IMR-90 (cell line): ENCODE measurements at regions not wholly inside any gene's neighbourhood (a gene's known extent, or its start where the extent isn't known, plus 50 kb on each side); places are given as distances from the start of the nearest gene placed in this dataset.

Experiments used
- CEBPB ChIP-seq: IDR thresholded peaks from 2 replicates; pipeline ENCODE4 v1.6.1; 2012; ENCODE audit warnings: low read depth, low read length, improper control_type of control experiment
- CHD1 ChIP-seq: IDR thresholded peaks from 2 replicates; pipeline ENCODE4 v1.6.1; 2012; ENCODE audit warnings: low read depth, low read length, improper control_type of control experiment
- FOS ChIP-seq: fragments of 150-350 bp; IDR thresholded peaks from 2 replicates; pipeline ENCODE4 v1.6.1; 2016; ENCODE audit warnings: low read depth, low read length
- MXI1 ChIP-seq: IDR thresholded peaks from 2 replicates; pipeline ENCODE4 v1.6.1; 2012; ENCODE audit warnings: low read depth, mild to moderate bottlenecking, low read length, moderate library complexity, borderline replicate concordance
- POLR2A ChIP-seq: IDR thresholded peaks from 2 replicates; pipeline ENCODE4 v1.6.1; 2012; ENCODE audit warnings: mild to moderate bottlenecking, low read depth, low read length
- RAD21 ChIP-seq: IDR thresholded peaks from 2 replicates; pipeline ENCODE4 v1.6.1; 2012; ENCODE audit warnings: low read length, improper control_type of control experiment
- RCOR1 ChIP-seq: IDR thresholded peaks from 2 replicates; pipeline ENCODE4 v1.6.1; 2012; ENCODE audit warnings: mild to moderate bottlenecking, low read length, improper control_type of control experiment; ENCODE audit not compliant: insufficient replicate concordance
- RFX5 ChIP-seq: IDR thresholded peaks from 2 replicates; pipeline ENCODE4 v1.8.0; 2012; ENCODE audit warnings: low read depth, mild to moderate bottlenecking, low read length, moderate library complexity
- SMC3 ChIP-seq: fragments of 150-350 bp; IDR thresholded peaks from 2 replicates; pipeline ENCODE4 v1.6.1; 2016; ENCODE audit warnings: low read depth, mild to moderate bottlenecking, antibody characterized with exemption, low read length, moderate library complexity
- TF ChIP-seq, protein P1 (sequence below): conservative IDR thresholded peaks from 2 replicates; pipeline ENCODE4 v1.5.1; 2012; ENCODE audit warnings: mild to moderate bottlenecking, low read depth, low read length, improper control_type of control experiment
- TF ChIP-seq, protein P2 (sequence below): fragments of 150-350 bp; IDR thresholded peaks from 2 replicates; pipeline ENCODE4 v1.6.1; 2016; ENCODE audit warnings: low read depth, mild to moderate bottlenecking, low read length, moderate library complexity, borderline replicate concordance
- TF ChIP-seq, protein P3 (sequence below): fragments of 150-350 bp; IDR thresholded peaks from 2 replicates; pipeline ENCODE4 v1.6.1; 2017; ENCODE audit warnings: mild to moderate bottlenecking, antibody characterized with exemption, low read length, low read depth

DNA sequence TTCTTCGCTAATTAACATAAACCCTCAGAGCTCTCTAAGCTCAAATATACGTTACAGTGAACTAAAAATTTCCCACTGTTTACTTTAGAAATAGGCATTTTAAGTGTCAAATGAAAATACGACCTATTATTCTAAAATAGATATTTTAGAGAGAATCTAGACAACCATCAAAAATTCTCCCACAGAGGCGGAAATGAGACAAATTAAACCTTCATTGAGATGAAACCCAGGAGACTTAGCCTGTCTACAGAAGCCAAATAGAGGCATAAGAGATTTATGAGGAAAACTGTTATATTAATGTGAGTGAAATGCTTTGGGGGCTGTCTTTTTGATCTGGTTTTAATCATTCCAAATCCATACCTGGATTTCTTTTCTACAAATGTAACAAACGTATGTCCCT, 232.0 kb upstream of the GRIA4 start:
- TF ChIP-seq, protein P1, sequence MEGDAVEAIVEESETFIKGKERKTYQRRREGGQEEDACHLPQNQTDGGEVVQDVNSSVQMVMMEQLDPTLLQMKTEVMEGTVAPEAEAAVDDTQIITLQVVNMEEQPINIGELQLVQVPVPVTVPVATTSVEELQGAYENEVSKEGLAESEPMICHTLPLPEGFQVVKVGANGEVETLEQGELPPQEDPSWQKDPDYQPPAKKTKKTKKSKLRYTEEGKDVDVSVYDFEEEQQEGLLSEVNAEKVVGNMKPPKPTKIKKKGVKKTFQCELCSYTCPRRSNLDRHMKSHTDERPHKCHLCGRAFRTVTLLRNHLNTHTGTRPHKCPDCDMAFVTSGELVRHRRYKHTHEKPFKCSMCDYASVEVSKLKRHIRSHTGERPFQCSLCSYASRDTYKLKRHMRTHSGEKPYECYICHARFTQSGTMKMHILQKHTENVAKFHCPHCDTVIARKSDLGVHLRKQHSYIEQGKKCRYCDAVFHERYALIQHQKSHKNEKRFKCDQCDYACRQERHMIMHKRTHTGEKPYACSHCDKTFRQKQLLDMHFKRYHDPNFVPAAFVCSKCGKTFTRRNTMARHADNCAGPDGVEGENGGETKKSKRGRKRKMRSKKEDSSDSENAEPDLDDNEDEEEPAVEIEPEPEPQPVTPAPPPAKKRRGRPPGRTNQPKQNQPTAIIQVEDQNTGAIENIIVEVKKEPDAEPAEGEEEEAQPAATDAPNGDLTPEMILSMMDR = no peak
- TF ChIP-seq RCOR1 (no peak), POLR2A (no peak), CEBPB (no peak), RAD21 (no peak), RFX5 (no peak), FOS (no peak), SMC3 (no peak), CHD1 (no peak), MXI1 (no peak)
- TF ChIP-seq, protein P2, sequence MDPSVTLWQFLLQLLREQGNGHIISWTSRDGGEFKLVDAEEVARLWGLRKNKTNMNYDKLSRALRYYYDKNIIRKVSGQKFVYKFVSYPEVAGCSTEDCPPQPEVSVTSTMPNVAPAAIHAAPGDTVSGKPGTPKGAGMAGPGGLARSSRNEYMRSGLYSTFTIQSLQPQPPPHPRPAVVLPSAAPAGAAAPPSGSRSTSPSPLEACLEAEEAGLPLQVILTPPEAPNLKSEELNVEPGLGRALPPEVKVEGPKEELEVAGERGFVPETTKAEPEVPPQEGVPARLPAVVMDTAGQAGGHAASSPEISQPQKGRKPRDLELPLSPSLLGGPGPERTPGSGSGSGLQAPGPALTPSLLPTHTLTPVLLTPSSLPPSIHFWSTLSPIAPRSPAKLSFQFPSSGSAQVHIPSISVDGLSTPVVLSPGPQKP = no peak
- TF ChIP-seq, protein P3, sequence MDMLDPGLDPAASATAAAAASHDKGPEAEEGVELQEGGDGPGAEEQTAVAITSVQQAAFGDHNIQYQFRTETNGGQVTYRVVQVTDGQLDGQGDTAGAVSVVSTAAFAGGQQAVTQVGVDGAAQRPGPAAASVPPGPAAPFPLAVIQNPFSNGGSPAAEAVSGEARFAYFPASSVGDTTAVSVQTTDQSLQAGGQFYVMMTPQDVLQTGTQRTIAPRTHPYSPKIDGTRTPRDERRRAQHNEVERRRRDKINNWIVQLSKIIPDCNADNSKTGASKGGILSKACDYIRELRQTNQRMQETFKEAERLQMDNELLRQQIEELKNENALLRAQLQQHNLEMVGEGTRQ = no peak
